Effector memory CD4-positive, alpha-beta T cell (primary cell): ENCODE measurements at regions not wholly inside any gene's neighbourhood (a gene's known extent, or its start where the extent isn't known, plus 50 kb on each side); places are given as distances from the start of the nearest gene placed in this dataset.
"Not testable (repeated sequence)": the region's sequence is repeated elsewhere in the genome, so short reads cannot be mapped to it uniquely, and the experiment has no call there.

Source experiments
- DNase-seq, 3 donors: peaks; one replicate each; pipeline ENCODE4 v3.0.0-alpha.2; 2020
- H3K27ac ChIP-seq: 2 replicates; pipeline ENCODE4 v1.7.0; 2013; ENCODE audit warnings: mild to moderate bottlenecking, low read length, moderate library complexity; ENCODE audit not compliant: insufficient read depth, poor library complexity, severe bottlenecking
- H3K27me3 ChIP-seq: replicated peaks from 2 replicates; pipeline ENCODE4 v1.7.0; 2013; ENCODE audit warnings: mild to moderate bottlenecking, low read length; ENCODE audit not compliant: insufficient read depth, control insufficient read depth, poor library complexity, severe bottlenecking
- H3K36me3 ChIP-seq: 2 replicates; pipeline ENCODE4 v1.7.0; 2013; ENCODE audit warnings: mild to moderate bottlenecking, low read length, moderate library complexity; ENCODE audit not compliant: control insufficient read depth, insufficient read depth
- H3K4me1 ChIP-seq: 2 replicates; pipeline ENCODE4 v1.7.0; 2013; ENCODE audit warnings: low read length, mild to moderate bottlenecking; ENCODE audit not compliant: control insufficient read depth, insufficient read depth, poor library complexity, severe bottlenecking
- H3K4me3 ChIP-seq: 2 replicates; pipeline ENCODE4 v1.7.0; 2013; ENCODE audit warnings: low read length, low read depth, mild to moderate bottlenecking; ENCODE audit not compliant: insufficient read depth, poor library complexity, severe bottlenecking
- H3K9me3 ChIP-seq: 2 replicates; pipeline ENCODE4 v1.7.0; 2013; ENCODE audit warnings: mild to moderate bottlenecking, low read length, moderate library complexity; ENCODE audit not compliant: control insufficient read depth

DNA sequence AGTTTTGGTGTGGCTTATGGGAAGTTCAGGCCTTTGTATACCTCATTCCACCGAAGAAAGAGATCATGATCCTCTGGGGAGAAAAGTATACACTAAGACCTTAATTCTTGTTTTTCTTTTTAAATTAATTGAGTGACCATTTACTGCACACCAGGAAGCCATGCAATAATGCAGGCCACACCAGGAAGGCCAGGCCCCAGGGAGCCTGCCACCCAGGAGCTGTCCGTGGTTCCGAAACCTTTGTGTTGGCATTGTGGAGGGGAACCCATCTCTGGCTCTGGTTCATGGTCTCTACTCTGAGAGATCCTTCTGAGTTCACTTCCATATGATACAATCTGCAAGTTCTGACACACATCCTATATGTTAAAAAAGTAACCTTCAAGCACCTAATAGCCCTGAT lies 291.8 kb downstream of the MIAT start:
- H3K4me1 ChIP-seq = no peaks in the 10 kb centered on the region
- H3K27me3 ChIP-seq = peaks cover 3% of the 10 kb centered on the region
- no peak overlapping the region for H3K4me3 ChIP-seq
- no peak for DNase-seq
- no peaks in the 10 kb centered on the region for H3K36me3 ChIP-seq
- H3K9me3 ChIP-seq = no peaks in the 10 kb centered on the region
- H3K27ac ChIP-seq = no peak overlapping the region

DNA sequence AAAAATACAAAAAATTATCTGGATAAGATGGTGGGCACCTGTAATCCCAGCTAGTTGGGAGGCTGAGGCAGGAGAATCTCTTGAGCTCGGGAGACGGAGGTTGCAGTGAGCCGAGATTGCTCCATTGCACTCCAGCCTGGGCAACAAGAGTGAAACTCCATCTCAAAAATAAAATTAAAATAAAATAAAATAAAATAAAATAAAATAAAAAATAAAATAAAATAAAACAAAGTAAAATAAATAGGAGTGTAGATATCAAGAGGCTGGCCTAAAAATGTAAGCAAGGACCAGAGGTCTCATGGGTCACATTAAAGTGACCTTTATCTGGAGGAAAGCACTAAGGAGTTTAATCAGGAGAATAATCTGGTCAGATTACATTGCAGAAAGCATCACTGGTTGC lies 293.8 kb downstream of the MIAT start:
- not testable (repeated sequence) for H3K4me3 ChIP-seq, H3K27me3 ChIP-seq, H3K36me3 ChIP-seq, H3K4me1 ChIP-seq, H3K9me3 ChIP-seq, DNase-seq, H3K27ac ChIP-seq

DNA sequence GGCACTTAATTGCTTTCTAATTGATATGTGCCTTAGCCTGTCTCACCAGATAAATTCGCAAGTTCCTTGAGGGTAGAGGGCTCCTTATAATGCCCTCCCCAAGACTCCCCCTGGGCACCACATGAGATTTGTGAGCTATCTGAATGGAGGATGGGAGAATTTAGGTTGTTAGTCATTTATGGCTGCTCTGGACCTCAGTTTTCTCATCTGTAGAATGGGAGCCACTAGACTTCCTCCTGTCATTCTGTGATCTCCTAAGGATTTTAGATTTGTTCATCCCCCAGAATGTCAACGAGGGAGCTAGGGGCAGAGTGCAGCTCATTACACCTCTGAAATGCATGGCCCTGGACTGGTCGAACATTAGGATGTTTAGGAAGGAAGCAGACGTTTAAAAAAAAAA lies 294.6 kb downstream of the MIAT start:
- Histone ChIP-seq H3K4me1 (no peaks in the 10 kb centered on the region), H3K27ac (no peak overlapping the region), H3K9me3 (no peaks in the 10 kb centered on the region), H3K4me3 (no peak overlapping the region), H3K36me3 (no peaks in the 10 kb centered on the region), H3K27me3 (peaks cover 3% of the 10 kb centered on the region)
- DNase-seq = no peak

DNA sequence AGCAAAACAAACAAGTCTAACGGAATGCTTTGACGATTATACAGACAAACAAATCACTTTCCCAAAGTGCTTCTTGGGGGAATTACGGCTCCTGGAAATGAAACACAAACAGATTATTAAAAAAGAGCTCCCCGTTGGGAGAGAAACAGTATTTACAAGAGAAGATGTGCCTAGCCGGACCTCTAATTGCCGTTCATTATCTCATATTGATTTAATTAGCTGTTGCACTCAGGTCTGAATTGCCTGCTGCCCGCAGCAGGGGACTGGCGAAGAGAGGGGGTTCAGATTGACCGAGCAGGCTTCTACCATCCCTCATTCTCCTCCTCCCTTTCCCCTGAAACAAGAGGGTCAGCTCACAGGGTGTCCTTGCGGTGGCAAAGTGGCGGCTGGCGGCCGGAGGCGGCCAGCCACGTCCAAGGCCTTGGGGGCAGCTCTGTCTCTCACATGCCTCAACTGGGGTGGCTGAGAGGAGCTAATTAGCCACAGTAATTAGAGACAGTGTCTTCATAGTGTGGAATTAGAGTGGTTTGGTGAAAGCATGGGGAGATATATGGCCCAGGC lies 295.1 kb downstream of the MIAT start:
- H3K36me3 ChIP-seq = no peaks in the 10 kb centered on the region
- no peaks in the 10 kb centered on the region for H3K4me1 ChIP-seq
- no peaks in the 10 kb centered on the region for H3K9me3 ChIP-seq
- no peak overlapping the region for H3K27ac ChIP-seq
- no peak for DNase-seq
- no peak overlapping the region for H3K4me3 ChIP-seq
- H3K27me3 ChIP-seq = peaks cover 3% of the 10 kb centered on the region

DNA sequence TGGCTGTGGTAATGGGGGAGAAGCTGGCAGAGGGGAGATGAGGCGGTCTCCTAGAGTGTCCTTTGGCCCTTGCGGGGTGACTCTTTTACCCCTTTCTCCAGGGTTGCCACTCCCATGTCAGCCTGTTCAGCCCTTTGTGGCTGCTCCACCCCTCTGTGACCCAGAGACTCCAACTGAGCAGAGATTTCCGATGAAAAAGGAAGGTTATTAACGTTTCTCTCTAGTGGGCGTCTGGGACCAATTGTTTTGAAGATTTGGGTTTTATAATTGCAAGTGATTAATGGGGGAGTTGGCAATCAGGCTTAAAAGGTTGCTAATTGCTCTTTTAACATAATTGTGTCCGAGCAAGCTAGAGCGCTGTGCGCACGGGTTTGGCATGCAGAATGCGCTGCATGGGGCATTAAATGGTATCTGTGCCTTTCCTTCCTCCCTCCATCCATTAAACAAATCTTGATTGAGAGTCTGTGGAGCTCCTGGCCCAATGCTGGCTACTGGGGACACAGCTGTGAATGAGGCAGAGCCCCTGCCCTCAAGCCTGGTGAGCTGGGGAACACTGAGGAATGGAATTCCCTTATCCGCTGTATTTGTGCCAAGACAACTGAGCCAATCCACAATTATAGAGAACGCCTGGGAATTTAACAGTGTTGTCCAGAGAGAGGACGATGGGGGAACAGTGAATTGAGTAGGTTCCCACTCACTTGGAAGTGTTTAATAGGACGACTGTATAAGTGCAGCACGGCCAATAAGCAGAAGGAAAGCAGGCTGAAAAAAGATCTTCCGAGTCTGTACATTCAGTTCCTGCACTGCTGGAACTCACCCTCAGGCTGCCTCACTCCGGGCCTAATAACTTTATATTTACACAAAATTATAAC lies 295.9 kb downstream of the MIAT start:
- H3K36me3 ChIP-seq = no peaks in the 10 kb centered on the region
- no peaks in the 10 kb centered on the region for H3K4me1 ChIP-seq
- H3K27me3 ChIP-seq = peaks cover 3% of the 10 kb centered on the region
- H3K27ac ChIP-seq = no peak overlapping the region
- no peak overlapping the region for H3K4me3 ChIP-seq
- no peak for DNase-seq
- H3K9me3 ChIP-seq = no peaks in the 10 kb centered on the region

DNA sequence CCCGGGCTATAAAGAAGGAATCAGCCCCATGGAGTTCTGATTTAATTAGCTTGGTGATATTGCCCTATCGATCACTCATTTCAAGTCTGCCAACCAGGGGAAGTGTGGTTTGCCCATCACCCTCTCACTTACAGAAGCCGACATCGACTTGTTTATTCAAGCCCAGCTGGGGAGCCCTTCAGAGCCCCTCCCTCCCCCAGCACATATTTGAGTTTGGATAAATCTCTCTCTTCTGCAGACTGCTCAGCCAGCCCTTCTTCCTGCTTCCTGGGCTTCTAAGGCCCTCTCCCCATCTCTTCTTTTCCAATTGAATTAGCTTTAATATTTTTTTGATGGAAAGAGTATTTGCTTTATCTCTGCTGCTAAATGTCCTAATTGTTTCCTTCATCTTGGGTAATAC lies 299.0 kb downstream of the MIAT start:
- Histone ChIP-seq H3K4me1 (no peaks in the 10 kb centered on the region), H3K9me3 (no peaks in the 10 kb centered on the region), H3K4me3 (no peak overlapping the region), H3K27me3 (no peaks in the 10 kb centered on the region), H3K36me3 (no peaks in the 10 kb centered on the region), H3K27ac (no peak overlapping the region)
- no peak for DNase-seq

DNA sequence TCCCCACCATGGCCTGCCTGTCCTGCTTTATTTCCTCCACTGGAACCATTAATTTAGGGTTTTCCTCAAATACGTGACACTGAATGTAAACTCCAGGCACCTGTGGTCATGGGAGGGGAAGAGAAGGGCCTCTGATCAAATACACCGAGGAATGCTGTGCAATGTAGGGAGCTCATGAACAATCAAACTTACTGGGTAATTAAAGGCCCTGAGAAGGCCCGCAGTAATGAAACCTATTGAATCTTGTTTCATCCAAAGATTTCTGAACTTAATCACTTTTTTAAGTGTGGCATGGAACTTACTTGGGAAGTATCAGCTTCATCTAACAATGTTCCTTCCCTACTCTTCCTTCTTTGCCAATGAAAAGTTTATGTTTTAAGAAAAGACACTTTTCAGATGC lies 299.8 kb downstream of the MIAT start:
- no peak for DNase-seq
- Histone ChIP-seq H3K4me1 (no peaks in the 10 kb centered on the region), H3K4me3 (no peak overlapping the region), H3K36me3 (no peaks in the 10 kb centered on the region), H3K27ac (no peak overlapping the region), H3K27me3 (no peaks in the 10 kb centered on the region), H3K9me3 (no peaks in the 10 kb centered on the region)

DNA sequence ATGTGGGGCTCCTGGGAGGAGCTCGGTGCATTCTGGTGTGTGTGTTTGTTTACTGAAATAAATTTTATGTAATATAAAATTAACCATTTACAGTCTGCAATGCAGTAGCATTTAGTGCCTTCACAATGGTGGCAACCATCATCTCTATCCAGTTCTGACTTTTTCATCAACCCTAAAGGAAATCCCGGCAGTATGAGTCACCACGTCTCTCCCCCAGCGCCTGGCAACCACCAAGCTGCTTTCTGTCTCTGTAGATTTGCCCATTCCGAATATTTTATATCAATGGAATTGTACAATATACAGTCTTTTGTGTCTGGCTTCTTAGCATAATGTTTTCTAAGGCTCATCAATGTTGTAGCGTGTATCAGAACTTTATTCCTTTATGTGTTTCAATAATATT lies 300.5 kb downstream of the MIAT start:
- Histone ChIP-seq H3K36me3 (no peaks in the 10 kb centered on the region), H3K4me3 (no peak overlapping the region), H3K4me1 (no peaks in the 10 kb centered on the region), H3K27me3 (no peaks in the 10 kb centered on the region), H3K27ac (no peak overlapping the region), H3K9me3 (no peaks in the 10 kb centered on the region)
- no peak for DNase-seq

DNA sequence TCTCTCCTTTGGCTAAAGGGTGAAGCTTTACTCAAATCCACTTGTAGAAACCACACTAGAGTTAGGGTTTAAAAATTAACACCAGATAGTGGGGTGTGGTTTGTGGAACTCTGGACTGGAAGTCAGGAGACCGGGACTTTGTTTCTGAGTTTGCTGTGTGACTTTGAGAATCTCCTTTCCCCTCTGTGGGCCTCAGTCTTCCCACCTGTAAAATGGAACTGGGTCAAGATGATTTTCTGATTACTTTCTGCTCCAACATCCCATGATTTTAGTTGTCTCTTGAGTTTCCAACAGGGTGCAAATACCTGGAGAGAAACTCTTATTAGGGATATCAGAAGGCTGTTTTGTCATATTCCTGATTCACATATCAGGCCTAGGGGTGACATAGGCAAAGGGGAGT lies 301.0 kb downstream of the MIAT start:
- Histone ChIP-seq H3K9me3 (no peaks in the 10 kb centered on the region), H3K4me3 (no peak overlapping the region), H3K27ac (no peak overlapping the region), H3K36me3 (no peaks in the 10 kb centered on the region), H3K27me3 (no peaks in the 10 kb centered on the region), H3K4me1 (no peaks in the 10 kb centered on the region)
- no peak for DNase-seq

DNA sequence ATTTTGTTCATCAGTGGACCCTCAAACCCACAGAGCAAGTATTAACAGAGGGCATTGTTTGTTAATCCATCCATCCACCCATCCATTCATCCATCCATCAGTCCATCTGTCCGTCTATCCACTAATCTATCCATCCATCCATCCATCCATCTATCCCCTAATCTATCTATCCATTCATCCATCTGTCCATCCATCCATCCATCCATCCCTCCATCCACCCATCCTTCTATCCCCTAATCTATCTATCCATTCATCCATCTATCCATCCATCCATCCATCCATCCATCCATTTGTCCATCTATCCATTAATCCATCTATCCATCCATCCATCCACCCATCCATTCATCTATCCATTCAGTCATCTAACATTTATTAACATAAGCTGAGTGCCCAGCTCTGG lies 307.3 kb downstream of the MIAT start:
- H3K9me3 ChIP-seq = no peaks in the 10 kb centered on the region
- DNase-seq = no peak
- no peak overlapping the region for H3K4me3 ChIP-seq
- H3K4me1 ChIP-seq = no peaks in the 10 kb centered on the region
- H3K27ac ChIP-seq = no peak overlapping the region
- no peaks in the 10 kb centered on the region for H3K27me3 ChIP-seq
- H3K36me3 ChIP-seq = no peaks in the 10 kb centered on the region
